ENCODE measurements at regions not wholly inside any gene's neighbourhood (a gene's known extent, or its start where the extent isn't known, plus 50 kb on each side); places are given as distances from the start of the nearest gene placed in this dataset.
A peak's percentile ranks its signal among the peaks of the same experiment; 100 is the strongest.

GRCh38 chr6:11485271-11485670, 52.3 kb upstream of the TMEM170B start:
- Histone ChIP-seq H3K9me3 (no peaks in the 10 kb centered on the region), H3K27me3 (ENCODE audit: insufficient read depth) (no peaks in the 10 kb centered on the region), H3K4me2 (no peak overlapping the region), H3K36me3 (replicated peaks in 1 of 2; ENCODE audit: control insufficient read depth in 1 of 2, insufficient read depth in 2 of 2, low read length in 1 of 2) (no peaks in the 10 kb centered on the region), H4K20me1 (ENCODE audit: insufficient read depth) (no peaks in the 10 kb centered on the region), H3K27ac (ENCODE audit: low read depth in 2 of 2, low read length in 1 of 2) (no peak overlapping the region), H3K9me2 (no peaks in the 10 kb centered on the region), H3K9ac (no peak overlapping the region), H3K79me2 (ENCODE audit: insufficient read depth) (no peaks in the 10 kb centered on the region), H3K4me3 (ENCODE audit: low read depth in 2 of 2, low read length in 1 of 2) (no peak overlapping the region), H3F3A (replicated peaks; ENCODE audit: insufficient read depth) (no peaks in the 10 kb centered on the region), H3K4me1 (ENCODE audit: control insufficient read depth in 1 of 2, insufficient read depth in 2 of 2, low read depth in 1 of 2, low read length in 1 of 2) (peaks cover 0 to 3% of the 10 kb centered on the region in 2 experiments; a peak in 1 of 4 replicates), H2AFZ (ENCODE audit: low read depth) (no peak overlapping the region)
- peak; percentile 38 for DNase-seq
- 38% methylated on average over 4 of the region's 4 CpGs for WGBS (ENCODE audit: low lambda C conversion rate)
- POLR2A ChIA-PET: no interaction called here
- CTCF ChIA-PET: interaction anchor here (1.0 to 1.9 kb wide), 2 partner anchors 11 to 342 kb away, joined by 3 to 20 read pairs; no protein-coding TSS in a partner anchor
- TF ChIP-seq NRF1 (IDR thresholded peaks at IDR 0.05; ENCODE audit: low read depth, low read length): no peak
- no peak for TF ChIP-seq EZH2phosphoT487 (IDR thresholded peaks at IDR 0.05; ENCODE audit: borderline replicate concordance, low read depth)
- no peak for TF ChIP-seq RXRA (IDR thresholded peaks at IDR 0.05; ENCODE audit: borderline replicate concordance, low read depth)
- no peak for TF ChIP-seq TCF12 (IDR thresholded peaks at IDR 0.05)
- TF ChIP-seq SIN3A (IDR thresholded peaks at IDR 0.05; ENCODE audit: borderline replicate concordance, low read depth, low read length): no peak
- no peak for TF ChIP-seq REST (IDR thresholded peaks at IDR 0.05; ENCODE audit: low read depth, low read length)
- no peak for TF ChIP-seq CTCF (IDR thresholded peaks at IDR 0.05)
- no peak for TF ChIP-seq MEF2A (IDR thresholded peaks at IDR 0.05; ENCODE audit: borderline replicate concordance, low read depth)
- TF ChIP-seq TAF1 (IDR thresholded peaks at IDR 0.05; ENCODE audit: borderline replicate concordance, low read depth, low read length): no peak

- WGBS (ENCODE audit: low lambda C conversion rate): 69% methylated on average over 2 of the region's 2 CpGs
- no peaks in the 10 kb centered on the region for H3F3A ChIP-seq (replicated peaks; ENCODE audit: insufficient read depth)
- POLR2A ChIA-PET: interaction anchor here (0.7 kb wide), 1 partner anchor 252 kb away, joined by 4 read pairs; the partner anchor contains the start of gene NEDD9
- no peaks in the 10 kb centered on the region for H3K9me3 ChIP-seq
- no peak overlapping the region for H3K9ac ChIP-seq
- no peak overlapping the region for H3K4me2 ChIP-seq
- no peaks in the 10 kb centered on the region for H4K20me1 ChIP-seq (ENCODE audit: insufficient read depth)
- no peaks in the 10 kb centered on the region for H3K27me3 ChIP-seq (ENCODE audit: insufficient read depth)
- no peaks in the 10 kb centered on the region for H3K9me2 ChIP-seq
- H3K79me2 ChIP-seq (ENCODE audit: insufficient read depth): no peaks in the 10 kb centered on the region
- H3K4me1 ChIP-seq (ENCODE audit: control insufficient read depth in 1 of 2, insufficient read depth in 2 of 2, low read depth in 1 of 2, low read length in 1 of 2): peaks cover 0 to 3% of the 10 kb centered on the region in 2 experiments; a peak in 1 of 4 replicates
- H3K36me3 ChIP-seq (replicated peaks in 1 of 2; ENCODE audit: control insufficient read depth in 1 of 2, insufficient read depth in 2 of 2, low read length in 1 of 2): no peaks in the 10 kb centered on the region
- no peak overlapping the region for H3K27ac ChIP-seq (ENCODE audit: low read depth in 2 of 2, low read length in 1 of 2)
- no peak overlapping the region for H2AFZ ChIP-seq (ENCODE audit: low read depth)
- CTCF ChIA-PET: interaction anchor here (1.9 kb wide), 1 partner anchor 12 kb away, joined by 20 read pairs; no protein-coding TSS in a partner anchor
- DNase-seq: no peak
- H3K4me3 ChIP-seq (ENCODE audit: low read depth in 2 of 2, low read length in 1 of 2): no peak overlapping the region
- TF ChIP-seq USF2 (IDR thresholded peaks at IDR 0.05; ENCODE audit: borderline replicate concordance, low read depth, low read length) (no peak), FOXJ3 (CRISPR knock-in tag; IDR thresholded peaks at IDR 0.05) (no peak), ZBTB33 (IDR thresholded peaks at IDR 0.05; ENCODE audit: borderline replicate concordance, low read depth) (no peak), FOSL2 (IDR thresholded peaks at IDR 0.05; ENCODE audit: borderline replicate concordance, low read depth) (no peak), FOXM1 (IDR thresholded peaks at IDR 0.05; ENCODE audit: low read depth) (no peak), TAF1 (IDR thresholded peaks at IDR 0.05; ENCODE audit: borderline replicate concordance, low read depth, low read length) (no peak), RXRA (IDR thresholded peaks at IDR 0.05; ENCODE audit: borderline replicate concordance, low read depth) (no peak), USF1 (IDR thresholded peaks at IDR 0.05; ENCODE audit: borderline replicate concordance, low read depth) (no peak), POLR2AphosphoS5 (IDR thresholded peaks at IDR 0.05; ENCODE audit: low read depth, low read length) (no peak)
Observed at GRCh38 chr6:11484441-11484840, 53.1 kb upstream of the TMEM170B start.
